Neural progenitor cell (in vitro differentiated cells): ENCODE measurements at regions not wholly inside any gene's neighbourhood (a gene's known extent, or its start where the extent isn't known, plus 50 kb on each side); places are given as distances from the start of the nearest gene placed in this dataset.

Experiments used
- CTCF ChIP-seq: fragments of 200-600 bp; sonication (generic); IDR thresholded peaks from 2 replicates; pipeline ENCODE4 v1.5.1; 2017; ENCODE audit warnings: antibody characterized with exemption, mild to moderate bottlenecking
- EZH2 ChIP-seq: fragments of 200-600 bp; sonication (generic); IDR thresholded peaks from 2 replicates; pipeline ENCODE4 v1.6.1; 2017; ENCODE audit warnings: antibody characterized with exemption, mild to moderate bottlenecking, moderate library complexity

GRCh38 chr3:147117631-147118030 lies 288.7 kb downstream of the ZIC4 start:
- TF ChIP-seq CTCF = no peak
- TF ChIP-seq EZH2 = no peak
